GM12872 (cell line): ENCODE measurements at regions not wholly inside any gene's neighbourhood (a gene's known extent, or its start where the extent isn't known, plus 50 kb on each side); places are given as distances from the start of the nearest gene placed in this dataset.

Experiments used
- CTCF ChIP-seq: IDR thresholded peaks from 3 replicates; pipeline ENCODE4 v1.5.1; 2011; ENCODE audit warnings: low read depth, mild to moderate bottlenecking, low read length, moderate library complexity; ENCODE audit not compliant: insufficient read depth

GRCh38 chr15:38975282-38975990 is 410.8 kb upstream of the RASGRP1 start:
- TF ChIP-seq CTCF: no peak

- TF ChIP-seq CTCF: no peak
These were observed 426.5 kb upstream of the RASGRP1 start for GRCh38 chr15:38991126-38991525.

- TF ChIP-seq CTCF: no peak
These were observed 427.1 kb upstream of the RASGRP1 start for GRCh38 chr15:38991701-38992100.

- no peak for TF ChIP-seq CTCF
These were observed 427.9 kb upstream of the RASGRP1 start for GRCh38 chr15:38992506-38992905.

- no peak for TF ChIP-seq CTCF
These were observed 428.3 kb upstream of the RASGRP1 start for GRCh38 chr15:38992930-38993329.

- no peak for TF ChIP-seq CTCF
These were observed 429.7 kb upstream of the RASGRP1 start for GRCh38 chr15:38994310-38994709.

- no peak for TF ChIP-seq CTCF
These were observed 431.6 kb upstream of the RASGRP1 start for GRCh38 chr15:38996111-38996631.

GRCh38 chr15:38997841-38998240 is 433.2 kb upstream of the RASGRP1 start:
- TF ChIP-seq CTCF: no peak
